Thymus (tissue), 11 donors: ENCODE measurements at regions not wholly inside any gene's neighbourhood (a gene's known extent, or its start where the extent isn't known, plus 50 kb on each side); places are given as distances from the start of the nearest gene placed in this dataset.
"Not testable (repeated sequence)": the region's sequence is repeated elsewhere in the genome, so short reads cannot be mapped to it uniquely, and the experiment has no call there.

Experiments
- DNase-seq, 9 donors: peaks; one replicate each; pipeline ENCODE4 v3.0.0-alpha.2; 2013; ENCODE audit warnings: low spot score in 9 of 9, low read depth in 6 of 9, missing footprints in 1 of 9
- H3K27ac ChIP-seq, 2 donors: one replicate each; pipeline ENCODE4 v1.5.1; 2013; ENCODE audit warnings: control low read depth in 1 of 2, low read depth in 1 of 2, low read length in 1 of 2, mild to moderate bottlenecking in 1 of 2, moderate library complexity in 1 of 2
- H3K27me3 ChIP-seq, 2 donors: one replicate each; pipeline ENCODE4 v1.5.1; 2013; ENCODE audit warnings: low read length in 1 of 2; ENCODE audit not compliant: control insufficient read depth in 2 of 2, insufficient read depth in 1 of 2
- H3K36me3 ChIP-seq, 2 donors: one replicate each; pipeline ENCODE4 v1.5.1; 2013; ENCODE audit warnings: low read length in 1 of 2, mild to moderate bottlenecking in 1 of 2, moderate library complexity in 1 of 2; ENCODE audit not compliant: control insufficient read depth in 2 of 2, insufficient read depth in 2 of 2
- H3K4me1 ChIP-seq, 2 donors: one replicate each; pipeline ENCODE4 v1.5.1; 2013; ENCODE audit warnings: low read length in 2 of 2; ENCODE audit not compliant: control insufficient read depth in 2 of 2, insufficient read depth in 2 of 2
- H3K4me3 ChIP-seq, 2 donors: one replicate each; pipeline ENCODE4 v1.5.1; 2013; ENCODE audit warnings: low read length in 2 of 2, control low read depth in 1 of 2, mild to moderate bottlenecking in 1 of 2
- H3K9me3 ChIP-seq, 2 donors: one replicate each; pipeline ENCODE4 v1.5.1; 2013; ENCODE audit warnings: low read length in 1 of 2, mild to moderate bottlenecking in 1 of 2; ENCODE audit not compliant: control insufficient read depth in 2 of 2, insufficient read depth in 1 of 2
- WGBS: extraction: QIAGEN DNeasy Blood & Tissue Kit; methylation state at CpG from one replicate; pipeline ENCODE4 v1.1.7; 2013; 5-methylcytosine and 5-hydroxymethylcytosine counted together
- donor health status: healthy.

DNA sequence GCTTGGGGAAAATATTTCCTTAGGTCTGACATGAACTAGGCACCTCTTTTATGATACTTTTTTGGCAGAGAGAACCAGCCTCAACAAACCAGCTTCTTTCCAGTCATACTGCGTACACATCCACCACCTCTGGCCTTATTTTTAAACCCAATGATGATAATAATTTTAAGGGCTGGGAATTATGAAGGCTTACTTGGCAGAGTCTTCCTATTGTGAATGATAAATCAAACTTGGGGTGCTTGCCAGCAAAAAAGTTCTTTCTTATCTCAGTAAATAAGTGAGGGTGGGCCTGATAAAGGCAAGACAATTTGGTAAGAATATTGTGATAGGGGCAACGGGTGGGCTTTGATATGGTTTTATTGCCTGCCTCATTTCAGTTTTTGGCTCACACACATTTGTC is 1230.2 kb upstream of the ZEB2 start:
- WGBS: 77% methylated on average over 2 of the region's 2 CpGs
- Histone ChIP-seq H3K9me3 (no peaks in the 10 kb centered on the region), H3K27ac (peak overlapping the region in 1 of 2 donors; percentile 28), H3K27me3 (no peaks in the 10 kb centered on the region), H3K36me3 (no peaks in the 10 kb centered on the region), H3K4me3 (no peak overlapping the region), H3K4me1 (peaks cover 0 to 21% of the 10 kb centered on the region in 2 donors)
- DNase-seq: no peak

- no peak for DNase-seq
- H3K27me3 ChIP-seq: no peaks in the 10 kb centered on the region
- no peak overlapping the region for H3K27ac ChIP-seq
- peaks cover 0 to 21% of the 10 kb centered on the region in 2 donors for H3K4me1 ChIP-seq
- H3K4me3 ChIP-seq: no peak overlapping the region
- 13% methylated on average over 1 of the region's 1 CpG for WGBS
- no peaks in the 10 kb centered on the region for H3K36me3 ChIP-seq
- no peaks in the 10 kb centered on the region for H3K9me3 ChIP-seq
Measured at GRCh38 chr2:145749556-145749955, 1229.6 kb upstream of the ZEB2 start.

DNA sequence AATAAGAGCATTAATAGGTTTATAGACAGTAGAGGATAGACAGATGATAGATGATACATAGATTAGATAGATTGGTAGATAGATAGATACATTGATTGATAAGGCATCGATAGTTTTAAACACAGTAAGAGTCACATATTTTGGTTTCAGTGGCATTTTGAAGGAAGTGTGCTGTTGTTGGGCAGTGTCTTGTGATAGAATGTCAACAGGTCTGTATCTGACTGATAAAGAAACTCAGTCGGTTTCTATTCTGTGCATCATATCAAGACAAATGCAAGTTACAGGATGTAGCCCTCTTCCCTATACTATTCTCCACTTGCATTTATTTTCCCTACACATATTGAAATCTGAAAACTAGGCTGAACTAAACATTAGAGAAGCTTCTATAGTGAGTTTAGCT is 1229.0 kb upstream of the ZEB2 start:
- H3K36me3 ChIP-seq: no peaks in the 10 kb centered on the region
- H3K27ac ChIP-seq: no peak overlapping the region
- no peaks in the 10 kb centered on the region for H3K27me3 ChIP-seq
- DNase-seq: no peak
- H3K4me3 ChIP-seq: no peak overlapping the region
- H3K9me3 ChIP-seq: no peaks in the 10 kb centered on the region
- 20% methylated on average over 2 of the region's 2 CpGs for WGBS
- peaks cover 0 to 19% of the 10 kb centered on the region in 2 donors for H3K4me1 ChIP-seq

DNA sequence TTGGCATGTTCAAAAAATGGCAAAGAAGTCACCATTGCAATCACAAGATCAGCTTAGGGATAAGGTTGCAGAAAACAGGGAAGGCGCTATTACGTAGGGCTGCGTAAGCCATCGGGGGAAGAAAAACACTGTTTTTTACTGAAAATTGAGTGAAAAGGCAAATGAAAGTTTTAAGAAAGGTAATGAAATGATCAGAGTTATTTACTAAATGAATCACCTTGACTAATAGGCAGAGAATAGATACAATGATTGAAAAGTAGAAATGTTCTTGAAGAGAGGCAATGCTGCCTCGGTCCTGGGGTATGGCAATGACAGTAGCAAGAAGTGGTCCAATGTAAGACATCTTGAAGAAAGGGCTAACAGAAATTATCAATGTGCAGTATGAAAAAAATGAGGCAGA is 1227.8 kb upstream of the ZEB2 start:
- no peak for DNase-seq
- H3K4me3 ChIP-seq: no peak overlapping the region
- no peaks in the 10 kb centered on the region for H3K27me3 ChIP-seq
- H3K27ac ChIP-seq: no peak overlapping the region
- H3K36me3 ChIP-seq: no peaks in the 10 kb centered on the region
- peaks cover 0 to 8% of the 10 kb centered on the region in 2 donors for H3K4me1 ChIP-seq
- no peaks in the 10 kb centered on the region for H3K9me3 ChIP-seq
- WGBS: 98% methylated on average over 5 of the region's 5 CpGs

- H3K9me3 ChIP-seq, H3K4me3 ChIP-seq, H3K36me3 ChIP-seq, H3K27ac ChIP-seq, H3K27me3 ChIP-seq, H3K4me1 ChIP-seq, DNase-seq: not testable (repeated sequence)
- 98% methylated on average over 4 of the region's 4 CpGs for WGBS
Measured at GRCh38 chr2:145745387-145745721, 1225.4 kb upstream of the ZEB2 start.

DNA sequence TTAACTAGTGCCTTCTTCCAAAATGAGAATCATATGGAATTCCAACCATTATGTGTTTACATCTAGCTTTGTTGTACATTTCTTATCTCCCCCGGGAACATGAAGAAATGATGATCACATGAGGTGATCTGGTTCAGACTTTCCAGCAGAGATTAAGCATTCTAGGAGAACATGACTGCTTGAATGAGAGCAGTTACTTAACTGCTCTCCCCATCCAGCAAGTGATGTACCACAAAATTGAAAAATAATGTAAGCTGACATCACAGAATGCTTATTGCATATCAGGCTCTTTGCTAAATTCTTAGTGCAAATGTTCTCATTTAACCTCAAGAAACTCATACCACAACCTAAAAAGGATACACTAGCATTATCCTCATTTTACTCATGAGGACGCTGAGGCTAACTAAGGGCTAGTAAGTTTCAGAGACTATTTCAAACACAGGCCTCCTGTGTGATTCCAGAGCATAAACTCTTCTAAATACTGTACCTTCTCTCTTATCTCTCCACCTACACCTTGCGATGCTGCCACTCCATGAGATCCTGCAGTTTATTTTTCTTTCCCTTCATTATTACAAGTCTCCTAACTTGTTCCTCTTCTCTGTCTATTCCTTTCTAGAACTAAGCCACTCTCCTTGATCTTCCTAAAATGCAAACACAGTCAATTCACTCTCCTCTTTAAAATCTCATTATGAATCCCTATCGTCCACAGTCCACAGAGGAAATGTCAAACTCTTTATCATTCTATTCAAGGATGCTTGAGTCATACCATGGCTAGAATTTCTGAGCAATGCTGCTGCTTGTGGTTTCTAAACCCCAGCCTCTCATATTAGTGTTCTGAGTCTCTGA is 1224.8 kb upstream of the ZEB2 start:
- DNase-seq: no peak
- H3K4me3 ChIP-seq: no peak overlapping the region
- no peak overlapping the region for H3K27ac ChIP-seq
- H3K9me3 ChIP-seq: no peaks in the 10 kb centered on the region
- no peaks in the 10 kb centered on the region for H3K4me1 ChIP-seq
- no peaks in the 10 kb centered on the region for H3K36me3 ChIP-seq
- 92% methylated on average over 4 of the region's 4 CpGs for WGBS
- H3K27me3 ChIP-seq: no peaks in the 10 kb centered on the region

GRCh38 chr2:145743011-145743410 is 1223.1 kb upstream of the ZEB2 start:
- Histone ChIP-seq H3K4me1 (no peaks in the 10 kb centered on the region), H3K27me3 (no peaks in the 10 kb centered on the region), H3K27ac (no peak overlapping the region), H3K4me3 (no peak overlapping the region), H3K36me3 (no peaks in the 10 kb centered on the region), H3K9me3 (no peaks in the 10 kb centered on the region)
- 95% methylated on average over 2 of the region's 2 CpGs for WGBS
- DNase-seq: no peak

DNA sequence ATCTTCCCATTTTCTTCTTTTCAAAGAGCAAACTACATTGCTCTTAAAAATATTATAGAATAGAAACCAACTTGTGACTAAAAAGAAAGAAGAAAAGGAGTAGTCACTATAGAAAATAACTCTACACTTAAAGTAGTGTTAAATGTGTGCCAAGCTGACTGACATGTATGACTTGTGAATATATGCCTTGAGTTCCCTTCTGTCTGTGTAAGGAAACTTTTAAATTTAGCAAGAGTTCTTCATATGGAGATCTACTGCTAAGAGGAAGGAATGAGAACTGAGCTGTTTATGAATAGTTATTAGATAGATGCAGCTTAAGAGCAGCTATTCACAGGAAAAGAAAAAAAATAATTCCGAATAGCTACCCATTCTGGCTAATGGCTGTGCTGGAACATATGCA is 1221.7 kb upstream of the ZEB2 start:
- 98% methylated on average over 1 of the region's 1 CpG for WGBS
- no peak overlapping the region for H3K4me3 ChIP-seq
- H3K9me3 ChIP-seq: no peaks in the 10 kb centered on the region
- DNase-seq: no peak
- H3K27me3 ChIP-seq: no peaks in the 10 kb centered on the region
- no peaks in the 10 kb centered on the region for H3K36me3 ChIP-seq
- H3K27ac ChIP-seq: no peak overlapping the region
- H3K4me1 ChIP-seq: no peaks in the 10 kb centered on the region

- DNase-seq: no peak
- Histone ChIP-seq H3K27ac (no peak overlapping the region), H3K9me3 (no peaks in the 10 kb centered on the region), H3K27me3 (no peaks in the 10 kb centered on the region), H3K4me3 (no peak overlapping the region), H3K4me1 (no peaks in the 10 kb centered on the region), H3K36me3 (no peaks in the 10 kb centered on the region)
- 98% methylated on average over 2 of the region's 2 CpGs for WGBS
Measured at GRCh38 chr2:145741181-145741580, 1221.3 kb upstream of the ZEB2 start.
